ENCODE measurements at regions not wholly inside any gene's neighbourhood (a gene's known extent, or its start where the extent isn't known, plus 50 kb on each side); places are given as distances from the start of the nearest gene placed in this dataset.

GRCh38 chr15:96542130-96542770 lies 211.8 kb downstream of the NR2F2 start:
- no peaks in the 10 kb centered on the region for H3K4me1 ChIP-seq
- no peak overlapping the region for H3K4me3 ChIP-seq
- no peak for DNase-seq (ENCODE audit: low spot score in 2 of 2)
- TF ChIP-seq CTCF (IDR thresholded peaks at IDR 0.05), result no peak
- no peaks in the 10 kb centered on the region for H3K27me3 ChIP-seq
- H3K36me3 ChIP-seq, result no peaks in the 10 kb centered on the region
- intact Hi-C loops (cut with DNase I), result no loop called here
- H3K27ac ChIP-seq, result no peak overlapping the region
- no peaks in the 10 kb centered on the region for H3K9me3 ChIP-seq

GRCh38 chr15:96544162-96544756 lies 213.8 kb downstream of the NR2F2 start:
- Histone ChIP-seq H3K27ac (no peak overlapping the region), H3K4me3 (no peak overlapping the region), H3K27me3 (no peaks in the 10 kb centered on the region), H3K36me3 (no peaks in the 10 kb centered on the region), H3K4me1 (no peaks in the 10 kb centered on the region), H3K9me3 (no peaks in the 10 kb centered on the region)
- no peak for TF ChIP-seq CTCF (IDR thresholded peaks at IDR 0.05)
- intact Hi-C loops (cut with DNase I), result no loop called here
- DNase-seq (ENCODE audit: low spot score in 2 of 2), result no peak

- no peak overlapping the region for H3K27ac ChIP-seq
- H3K4me1 ChIP-seq, result no peaks in the 10 kb centered on the region
- H3K36me3 ChIP-seq, result no peaks in the 10 kb centered on the region
- TF ChIP-seq CTCF (IDR thresholded peaks at IDR 0.05), result no peak
- no peaks in the 10 kb centered on the region for H3K27me3 ChIP-seq
- intact Hi-C loops (cut with DNase I), result no loop called here
- H3K4me3 ChIP-seq, result no peak overlapping the region
- H3K9me3 ChIP-seq, result no peaks in the 10 kb centered on the region
- no peak for DNase-seq (ENCODE audit: low spot score in 2 of 2)
Observed at GRCh38 chr15:96549136-96549535, 218.6 kb downstream of the NR2F2 start.

GRCh38 chr15:96551196-96551595 lies 220.7 kb downstream of the NR2F2 start:
- intact Hi-C loops (cut with DNase I), result no loop called here
- H3K27me3 ChIP-seq, result no peaks in the 10 kb centered on the region
- DNase-seq (ENCODE audit: low spot score in 2 of 2), result no peak
- no peak overlapping the region for H3K4me3 ChIP-seq
- H3K4me1 ChIP-seq, result no peaks in the 10 kb centered on the region
- no peak overlapping the region for H3K27ac ChIP-seq
- no peaks in the 10 kb centered on the region for H3K9me3 ChIP-seq
- TF ChIP-seq CTCF (IDR thresholded peaks at IDR 0.05), result no peak
- H3K36me3 ChIP-seq, result no peaks in the 10 kb centered on the region

- no peak overlapping the region for H3K27ac ChIP-seq
- DNase-seq (ENCODE audit: low spot score in 2 of 2), result no peak
- no peak for TF ChIP-seq CTCF (IDR thresholded peaks at IDR 0.05)
- H3K9me3 ChIP-seq, result no peaks in the 10 kb centered on the region
- no peaks in the 10 kb centered on the region for H3K4me1 ChIP-seq
- intact Hi-C loops (cut with DNase I), result no loop called here
- no peaks in the 10 kb centered on the region for H3K27me3 ChIP-seq
- no peak overlapping the region for H3K4me3 ChIP-seq
- no peaks in the 10 kb centered on the region for H3K36me3 ChIP-seq
Observed at GRCh38 chr15:96551722-96552121, 221.2 kb downstream of the NR2F2 start.
